WTC11 (cell line): ENCODE measurements at regions not wholly inside any gene's neighbourhood (a gene's known extent, or its start where the extent isn't known, plus 50 kb on each side); places are given as distances from the start of the nearest gene placed in this dataset.

ENCODE experiments used
- ATAC-seq: fragments of 200-7000 bp; cut with Tn5 transposase; 2 replicates; pipeline ENCODE4 v1.10.0; 2021; ENCODE audit warnings: mild to moderate bottlenecking, moderate library complexity
- CTCF ChIA-PET: fragments of 300-600 bp; sonication (Branson Sonifier 250); formaldehyde crosslinking; loops from one replicate; lab custom pipeline; 2021; ENCODE audit warnings: antibody characterized with exemption; lab: Charles Lee
- POLR2A ChIA-PET: fragments of 350-600 bp; sonication (Branson Sonifier 250); formaldehyde crosslinking; loops from one replicate; lab custom pipeline; 2021; ENCODE audit warnings: antibody characterized with exemption; lab: Charles Lee
- DNase-seq: peaks from one replicate; pipeline ENCODE4 v3.0.0; 2021; ENCODE audit warnings: low spot score
- H3K27ac Mint-ChIP-seq: 2 replicates; pipeline ENCODE4 v1.8.0; 2021; ENCODE audit warnings: mixed read lengths
- H3K27me3 Mint-ChIP-seq: 2 replicates; pipeline ENCODE4 v1.8.0; 2021; ENCODE audit warnings: low read depth, mild to moderate bottlenecking, moderate library complexity, mixed read lengths
- H3K36me3 Mint-ChIP-seq: 2 replicates; pipeline ENCODE4 v1.8.0; 2021; ENCODE audit warnings: mixed read lengths
- H3K4me1 Mint-ChIP-seq: 2 replicates; pipeline ENCODE4 v1.8.0; 2022; ENCODE audit warnings: mixed read lengths
- H3K4me3 Mint-ChIP-seq: 2 replicates; pipeline ENCODE4 v1.8.0; 2021; ENCODE audit warnings: mild to moderate bottlenecking, moderate library complexity, mixed read lengths
- H3K9me3 Mint-ChIP-seq: 2 replicates; pipeline ENCODE4 v1.8.0; 2021; ENCODE audit warnings: mixed read lengths
- ATF6 ChIP-seq: sonication (generic); formaldehyde crosslinking; IDR thresholded peaks from 2 replicates; pipeline ENCODE4 v1.8.1; 2023; ENCODE audit warnings: mild to moderate bottlenecking, missing genetic modification reagents
- CBFB ChIP-seq: sonication (generic); formaldehyde crosslinking; IDR thresholded peaks from 2 replicates; pipeline ENCODE4 v1.8.1; 2022; ENCODE audit warnings: mild to moderate bottlenecking, low read depth, missing genetic modification reagents
- FOXJ3 ChIP-seq: sonication (generic); formaldehyde crosslinking; IDR thresholded peaks from 2 replicates; pipeline ENCODE4 v1.9.0; 2021; ENCODE audit warnings: missing genetic modification reagents, mild to moderate bottlenecking, borderline replicate concordance
- FOXK1 ChIP-seq: sonication (generic); formaldehyde crosslinking; IDR thresholded peaks from 2 replicates; pipeline ENCODE4 v1.8.0; 2022; ENCODE audit warnings: mild to moderate bottlenecking, moderate library complexity, missing genetic modification reagents
- FOXP1 ChIP-seq: sonication (generic); formaldehyde crosslinking; IDR thresholded peaks from 2 replicates; pipeline ENCODE4 v1.8.0; 2022; ENCODE audit warnings: missing genetic modification reagents, mild to moderate bottlenecking, moderate library complexity, borderline replicate concordance
- GTF2I ChIP-seq: fragments of 250-450 bp; sonication (Bioruptor Pico); conservative IDR thresholded peaks from 2 replicates; pipeline ENCODE4 v1.4.0; 2021; ENCODE audit warnings: mild to moderate bottlenecking
- JAZF1 ChIP-seq: fragments of 250-450 bp; sonication (Bioruptor Pico); IDR thresholded peaks from 2 replicates; pipeline ENCODE4 v1.9.0; 2021; ENCODE audit warnings: moderate library complexity, mild to moderate bottlenecking, inconsistent platforms
- KAT7 ChIP-seq: sonication (generic); formaldehyde crosslinking; IDR thresholded peaks from 2 replicates; pipeline ENCODE4 v1.8.1; 2023; ENCODE audit warnings: missing genetic modification reagents, mild to moderate bottlenecking, borderline replicate concordance
- RELA ChIP-seq: sonication (generic); formaldehyde crosslinking; IDR thresholded peaks from 2 replicates; pipeline ENCODE4 v1.8.1; 2022; ENCODE audit warnings: missing genetic modification reagents, mild to moderate bottlenecking, borderline replicate concordance
- SOX15 ChIP-seq: fragments of 250-450 bp; sonication (Bioruptor Pico); IDR thresholded peaks from 2 replicates; pipeline ENCODE4 v1.9.0; 2021; ENCODE audit warnings: mild to moderate bottlenecking
- TEAD1 ChIP-seq: sonication (generic); formaldehyde crosslinking; IDR thresholded peaks from 2 replicates; pipeline ENCODE4 v1.8.0; 2022; ENCODE audit warnings: mild to moderate bottlenecking, missing genetic modification reagents
- TP53 ChIP-seq: sonication (generic); formaldehyde crosslinking; IDR thresholded peaks from 2 replicates; pipeline ENCODE4 v1.8.1; 2023; ENCODE audit warnings: mild to moderate bottlenecking, missing genetic modification reagents
- ZNF317 ChIP-seq: sonication (generic); formaldehyde crosslinking; IDR thresholded peaks from 2 replicates; pipeline ENCODE4 v1.8.1; 2023; ENCODE audit warnings: low read depth, mild to moderate bottlenecking, moderate library complexity, missing genetic modification reagents, borderline replicate concordance
- ZNF532 ChIP-seq: fragments of 250-450 bp; sonication (Bioruptor Pico); IDR thresholded peaks from 2 replicates; pipeline ENCODE4 v1.9.0; 2021; ENCODE audit warnings: mild to moderate bottlenecking, borderline replicate concordance
- TF ChIP-seq, protein P1 (sequence below): sonication (generic); formaldehyde crosslinking; IDR thresholded peaks from 2 replicates; pipeline ENCODE4 v1.8.1; 2023; ENCODE audit warnings: mild to moderate bottlenecking, missing genetic modification reagents
- TF ChIP-seq, protein P2 (sequence below): sonication (generic); formaldehyde crosslinking; conservative IDR thresholded peaks from 2 replicates; pipeline ENCODE4 v1.8.1; 2022; ENCODE audit warnings: mild to moderate bottlenecking, missing genetic modification reagents
- TF ChIP-seq, protein P3 (sequence below): fragments of 250-450 bp; sonication (Bioruptor Pico); IDR thresholded peaks from 2 replicates; pipeline ENCODE4 v1.8.0; 2021; ENCODE audit warnings: mild to moderate bottlenecking
- TF ChIP-seq, protein P4 (sequence below): sonication (generic); formaldehyde crosslinking; IDR thresholded peaks from 2 replicates; pipeline ENCODE4 v1.8.1; 2023; ENCODE audit warnings: mild to moderate bottlenecking, missing genetic modification reagents, moderate library complexity

DNA sequence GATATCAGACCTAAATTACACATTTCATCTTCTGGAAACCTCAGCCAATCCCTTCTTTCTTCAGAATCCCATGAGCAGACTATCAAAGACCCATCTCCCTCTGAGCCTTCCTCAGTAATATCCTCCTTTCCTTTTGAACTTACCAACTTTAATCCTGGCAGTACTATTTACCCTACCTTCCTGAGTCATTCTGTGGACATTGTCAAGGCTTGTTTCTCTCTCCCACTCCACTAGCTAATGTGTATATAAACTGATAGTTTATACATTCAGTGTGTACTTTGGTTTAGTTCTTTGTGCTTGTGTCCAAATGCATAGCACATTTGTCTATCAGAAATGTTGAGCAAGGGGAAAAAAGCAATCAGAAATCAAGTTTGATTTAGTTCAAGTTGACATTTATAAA is 568.3 kb downstream of the CSNK1G3 start:
- 0 out of 2 replicates have a peak, but pooled peaks cover 5% of the 10 kb centered on the region for H3K4me1 Mint-ChIP-seq
- CTCF ChIA-PET, result no interaction called here
- H3K27me3 Mint-ChIP-seq, result no peaks in the 10 kb centered on the region
- no peaks in the 10 kb centered on the region for H3K36me3 Mint-ChIP-seq
- DNase-seq (no peak), ATAC-seq (no peak)
- no peak overlapping the region for H3K27ac Mint-ChIP-seq
- TF ChIP-seq, protein P1, sequence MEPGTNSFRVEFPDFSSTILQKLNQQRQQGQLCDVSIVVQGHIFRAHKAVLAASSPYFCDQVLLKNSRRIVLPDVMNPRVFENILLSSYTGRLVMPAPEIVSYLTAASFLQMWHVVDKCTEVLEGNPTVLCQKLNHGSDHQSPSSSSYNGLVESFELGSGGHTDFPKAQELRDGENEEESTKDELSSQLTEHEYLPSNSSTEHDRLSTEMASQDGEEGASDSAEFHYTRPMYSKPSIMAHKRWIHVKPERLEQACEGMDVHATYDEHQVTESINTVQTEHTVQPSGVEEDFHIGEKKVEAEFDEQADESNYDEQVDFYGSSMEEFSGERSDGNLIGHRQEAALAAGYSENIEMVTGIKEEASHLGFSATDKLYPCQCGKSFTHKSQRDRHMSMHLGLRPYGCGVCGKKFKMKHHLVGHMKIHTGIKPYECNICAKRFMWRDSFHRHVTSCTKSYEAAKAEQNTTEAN (CRISPR knock-in tag), result no peak
- TF ChIP-seq FOXJ3 (CRISPR knock-in tag), result no peak
- TF ChIP-seq FOXK1, result no peak
- TF ChIP-seq CBFB, result no peak
- TF ChIP-seq, protein P2, sequence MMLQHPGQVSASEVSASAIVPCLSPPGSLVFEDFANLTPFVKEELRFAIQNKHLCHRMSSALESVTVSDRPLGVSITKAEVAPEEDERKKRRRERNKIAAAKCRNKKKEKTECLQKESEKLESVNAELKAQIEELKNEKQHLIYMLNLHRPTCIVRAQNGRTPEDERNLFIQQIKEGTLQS (CRISPR knock-in tag), result no peak
- no peak for TF ChIP-seq KAT7 (CRISPR knock-in tag)
- no peak for TF ChIP-seq JAZF1 (CRISPR knock-in tag)
- TF ChIP-seq, protein P3, sequence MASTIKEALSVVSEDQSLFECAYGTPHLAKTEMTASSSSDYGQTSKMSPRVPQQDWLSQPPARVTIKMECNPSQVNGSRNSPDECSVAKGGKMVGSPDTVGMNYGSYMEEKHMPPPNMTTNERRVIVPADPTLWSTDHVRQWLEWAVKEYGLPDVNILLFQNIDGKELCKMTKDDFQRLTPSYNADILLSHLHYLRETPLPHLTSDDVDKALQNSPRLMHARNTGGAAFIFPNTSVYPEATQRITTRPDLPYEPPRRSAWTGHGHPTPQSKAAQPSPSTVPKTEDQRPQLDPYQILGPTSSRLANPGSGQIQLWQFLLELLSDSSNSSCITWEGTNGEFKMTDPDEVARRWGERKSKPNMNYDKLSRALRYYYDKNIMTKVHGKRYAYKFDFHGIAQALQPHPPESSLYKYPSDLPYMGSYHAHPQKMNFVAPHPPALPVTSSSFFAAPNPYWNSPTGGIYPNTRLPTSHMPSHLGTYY (CRISPR knock-in tag), result no peak
- TF ChIP-seq RELA (CRISPR knock-in tag), result no peak
- TF ChIP-seq, protein P4, sequence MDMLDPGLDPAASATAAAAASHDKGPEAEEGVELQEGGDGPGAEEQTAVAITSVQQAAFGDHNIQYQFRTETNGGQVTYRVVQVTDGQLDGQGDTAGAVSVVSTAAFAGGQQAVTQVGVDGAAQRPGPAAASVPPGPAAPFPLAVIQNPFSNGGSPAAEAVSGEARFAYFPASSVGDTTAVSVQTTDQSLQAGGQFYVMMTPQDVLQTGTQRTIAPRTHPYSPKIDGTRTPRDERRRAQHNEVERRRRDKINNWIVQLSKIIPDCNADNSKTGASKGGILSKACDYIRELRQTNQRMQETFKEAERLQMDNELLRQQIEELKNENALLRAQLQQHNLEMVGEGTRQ (CRISPR knock-in tag), result no peak
- no peak for TF ChIP-seq ATF6 (CRISPR knock-in tag)
- TF ChIP-seq ZNF317 (CRISPR knock-in tag), result no peak
- no peak for TF ChIP-seq TP53 (CRISPR knock-in tag)
- TF ChIP-seq FOXP1, result no peak
- no peak for TF ChIP-seq TEAD1 (CRISPR knock-in tag)
- TF ChIP-seq SOX15 (CRISPR knock-in tag), result no peak
- TF ChIP-seq GTF2I (CRISPR knock-in tag), result no peak
- no peak for TF ChIP-seq ZNF532 (CRISPR knock-in tag)
- H3K4me3 Mint-ChIP-seq, result no peak overlapping the region
- peaks cover 20% of the 10 kb centered on the region; the same call in 1 of the 2 replicates for H3K9me3 Mint-ChIP-seq
- POLR2A ChIA-PET, result no interaction called here
